GM19240 (cell line): ENCODE measurements at regions not wholly inside any gene's neighbourhood (a gene's known extent, or its start where the extent isn't known, plus 50 kb on each side); places are given as distances from the start of the nearest gene placed in this dataset.
"Not testable (repeated sequence)": the region's sequence is repeated elsewhere in the genome, so short reads cannot be mapped to it uniquely, and the experiment has no call there.

Source experiments
- DNase-seq: peaks from one replicate; pipeline ENCODE4 v3.0.0; 2011; ENCODE audit warnings: low spot score; ENCODE audit not compliant: insufficient read length

- DNase-seq: no peak
Measured at GRCh38 chrX:750812-751211, 120.2 kb downstream of the SHOX start.

- no peak for DNase-seq
Measured at GRCh38 chrX:750263-750662, 119.7 kb downstream of the SHOX start.

- DNase-seq: no peak
Measured at GRCh38 chrX:747176-747575, 116.6 kb downstream of the SHOX start.

- no peak for DNase-seq
Measured at GRCh38 chrX:739611-740010, 109.0 kb downstream of the SHOX start.

GRCh38 chrX:737021-737420 lies 106.4 kb downstream of the SHOX start:
- DNase-seq: not testable (repeated sequence)

GRCh38 chrX:734362-734761 lies 103.8 kb downstream of the SHOX start:
- DNase-seq: no peak

GRCh38 chrX:733961-734360 lies 103.4 kb downstream of the SHOX start:
- no peak for DNase-seq

- DNase-seq: no peak
Measured at GRCh38 chrX:729583-730409, 99.2 kb downstream of the SHOX start.

GRCh38 chrX:729101-729500 lies 98.5 kb downstream of the SHOX start:
- not testable (repeated sequence) for DNase-seq

- DNase-seq: not testable (repeated sequence)
Measured at GRCh38 chrX:728639-729038, 98.0 kb downstream of the SHOX start.

- DNase-seq: no peak
Measured at GRCh38 chrX:727738-728621, 97.4 kb downstream of the SHOX start.

- DNase-seq: no peak
Measured at GRCh38 chrX:725971-726370, 95.4 kb downstream of the SHOX start.

GRCh38 chrX:724256-724655 lies 93.7 kb downstream of the SHOX start:
- DNase-seq: no peak

GRCh38 chrX:723781-724180 lies 93.2 kb downstream of the SHOX start:
- DNase-seq: no peak

GRCh38 chrX:721354-721753 lies 90.8 kb downstream of the SHOX start:
- DNase-seq: no peak

- DNase-seq: no peak
Measured at GRCh38 chrX:720825-721224, 90.2 kb downstream of the SHOX start.

- no peak for DNase-seq
Measured at GRCh38 chrX:720250-720649, 89.7 kb downstream of the SHOX start.

- no peak for DNase-seq
Measured at GRCh38 chrX:716136-716535, 85.5 kb downstream of the SHOX start.

GRCh38 chrX:714131-714530 lies 83.5 kb downstream of the SHOX start:
- no peak for DNase-seq
